ENCODE measurements at regions not wholly inside any gene's neighbourhood (a gene's known extent, or its start where the extent isn't known, plus 50 kb on each side); places are given as distances from the start of the nearest gene placed in this dataset.

DNA sequence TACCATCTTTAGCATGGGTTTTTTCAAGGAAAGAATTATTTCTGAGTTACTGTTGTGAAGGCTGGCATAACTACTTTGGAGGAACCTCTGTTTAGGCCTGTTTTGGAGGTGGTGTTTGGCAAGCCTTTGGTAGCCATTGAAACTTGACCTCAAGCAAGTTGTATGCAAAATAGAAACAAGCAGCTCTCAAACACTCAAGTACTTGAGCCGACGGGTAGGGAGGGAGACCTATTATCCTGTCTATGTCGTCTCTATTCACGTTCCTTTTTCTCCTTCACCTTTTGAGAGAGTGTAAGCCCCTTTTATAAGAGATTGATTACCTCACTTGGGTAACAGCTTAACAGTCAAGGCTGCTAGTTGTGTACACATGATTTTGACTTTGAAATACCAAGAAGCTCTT lies 878.3 kb upstream of the CXADR start:
- TF ChIP-seq, protein P1, sequence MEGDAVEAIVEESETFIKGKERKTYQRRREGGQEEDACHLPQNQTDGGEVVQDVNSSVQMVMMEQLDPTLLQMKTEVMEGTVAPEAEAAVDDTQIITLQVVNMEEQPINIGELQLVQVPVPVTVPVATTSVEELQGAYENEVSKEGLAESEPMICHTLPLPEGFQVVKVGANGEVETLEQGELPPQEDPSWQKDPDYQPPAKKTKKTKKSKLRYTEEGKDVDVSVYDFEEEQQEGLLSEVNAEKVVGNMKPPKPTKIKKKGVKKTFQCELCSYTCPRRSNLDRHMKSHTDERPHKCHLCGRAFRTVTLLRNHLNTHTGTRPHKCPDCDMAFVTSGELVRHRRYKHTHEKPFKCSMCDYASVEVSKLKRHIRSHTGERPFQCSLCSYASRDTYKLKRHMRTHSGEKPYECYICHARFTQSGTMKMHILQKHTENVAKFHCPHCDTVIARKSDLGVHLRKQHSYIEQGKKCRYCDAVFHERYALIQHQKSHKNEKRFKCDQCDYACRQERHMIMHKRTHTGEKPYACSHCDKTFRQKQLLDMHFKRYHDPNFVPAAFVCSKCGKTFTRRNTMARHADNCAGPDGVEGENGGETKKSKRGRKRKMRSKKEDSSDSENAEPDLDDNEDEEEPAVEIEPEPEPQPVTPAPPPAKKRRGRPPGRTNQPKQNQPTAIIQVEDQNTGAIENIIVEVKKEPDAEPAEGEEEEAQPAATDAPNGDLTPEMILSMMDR (IDR thresholded peaks at IDR 0.05): no peak
- no peak for TF ChIP-seq POLR2A (IDR thresholded peaks at IDR 0.05)
- 39 to 47% methylated on average over 4 of the region's 4 CpGs for WGBS, 2 donors
- no peak for DNase-seq (ENCODE audit: low spot score in 2 of 2)
- no peak overlapping the region for H3K4me3 ChIP-seq (ENCODE audit: low read depth, poor library complexity, severe bottlenecking)
- intact Hi-C loops (cut with DNase I; ENCODE audit: low total_unique reads): no loop called here

DNA sequence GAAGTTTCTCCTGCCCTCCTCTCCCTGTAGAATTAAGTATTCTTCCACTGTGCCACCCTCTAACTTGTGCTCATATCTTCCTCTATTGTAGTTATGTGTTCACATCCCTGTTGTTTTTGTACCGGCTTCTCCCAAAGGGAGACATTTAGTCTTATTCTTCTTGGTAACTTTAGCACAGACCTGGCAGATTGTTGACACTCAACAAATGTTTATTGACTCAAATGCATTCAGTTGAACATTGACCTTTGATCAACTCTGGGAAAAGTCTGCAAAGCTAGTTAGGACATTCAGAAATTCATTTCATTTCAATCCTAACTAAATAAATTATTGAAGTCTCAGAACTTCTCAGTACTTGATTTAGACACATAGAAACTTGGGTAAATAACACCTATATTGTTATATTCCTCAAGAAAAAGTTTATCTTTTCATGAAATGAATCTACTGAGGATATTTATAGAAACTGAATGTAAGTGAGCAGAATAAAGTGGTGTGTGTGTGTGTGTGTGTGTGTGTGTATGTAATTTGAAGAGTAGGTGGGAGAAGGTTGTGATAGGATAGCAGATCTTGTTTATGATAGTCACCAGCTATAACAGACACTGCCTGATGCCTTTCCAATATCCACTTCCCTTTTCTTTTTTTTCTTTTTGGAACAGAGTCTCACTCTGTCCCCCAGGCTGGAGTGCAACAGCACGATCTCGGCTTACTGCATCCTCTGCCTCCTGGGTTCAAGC lies 872.4 kb upstream of the CXADR start:
- TF ChIP-seq POLR2A (IDR thresholded peaks at IDR 0.05): no peak
- TF ChIP-seq, protein P1 (IDR thresholded peaks at IDR 0.05): no peak
- WGBS, 2 donors: 91 to 96% methylated on average over 3 of the region's 3 CpGs
- H3K4me3 ChIP-seq (ENCODE audit: low read depth, poor library complexity, severe bottlenecking): no peak overlapping the region
- intact Hi-C loops (cut with DNase I; ENCODE audit: low total_unique reads): no loop called here
- no peak for DNase-seq (ENCODE audit: low spot score in 2 of 2)

DNA sequence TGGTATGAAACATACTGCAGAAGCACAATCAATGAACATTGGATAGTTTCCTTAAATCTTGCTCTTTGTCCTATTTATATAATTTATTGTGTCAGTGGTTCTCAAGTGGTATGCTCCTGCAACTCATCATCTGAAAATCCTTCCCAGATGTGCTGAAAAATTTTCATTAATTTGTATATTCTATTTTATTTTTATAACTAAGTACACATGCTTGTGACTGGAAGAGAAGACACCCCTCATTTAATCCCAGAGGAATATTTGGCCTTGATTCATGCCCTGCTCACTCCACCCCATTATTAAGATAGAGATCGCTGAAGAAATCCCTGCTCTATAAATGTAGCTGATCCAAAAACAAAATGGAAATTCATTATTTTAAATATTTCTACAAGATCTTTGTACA lies 870.5 kb upstream of the CXADR start:
- 53 to 67% methylated on average over 1 of the region's 1 CpG for WGBS, 2 donors
- H3K4me3 ChIP-seq (ENCODE audit: low read depth, poor library complexity, severe bottlenecking): no peak overlapping the region
- DNase-seq (ENCODE audit: low spot score in 2 of 2): no peak
- no peak for TF ChIP-seq POLR2A (IDR thresholded peaks at IDR 0.05)
- TF ChIP-seq, protein P1 (IDR thresholded peaks at IDR 0.05): no peak
- intact Hi-C loops (cut with DNase I; ENCODE audit: low total_unique reads): no loop called here

DNA sequence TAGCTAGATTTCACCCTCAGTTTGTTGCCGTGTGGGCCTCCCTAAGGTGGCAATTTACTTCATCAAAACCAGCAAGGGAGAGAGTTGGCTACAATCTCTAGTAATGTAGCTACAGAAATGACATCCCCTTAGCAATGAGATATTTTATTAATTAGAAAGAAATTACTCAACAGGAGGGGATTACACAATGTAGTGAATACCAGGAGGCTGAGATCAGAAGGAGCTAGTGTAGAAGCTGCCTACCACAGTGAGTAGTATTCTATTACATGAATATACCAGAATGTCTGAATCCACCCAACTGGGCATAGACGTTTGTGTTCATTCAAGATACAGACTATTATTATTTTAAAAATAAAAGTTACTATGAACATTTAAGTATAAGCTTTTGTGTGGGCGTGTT lies 868.2 kb upstream of the CXADR start:
- TF ChIP-seq POLR2A (IDR thresholded peaks at IDR 0.05): no peak
- TF ChIP-seq, protein P1 (IDR thresholded peaks at IDR 0.05): no peak
- DNase-seq (ENCODE audit: low spot score in 2 of 2): no peak
- H3K4me3 ChIP-seq (ENCODE audit: low read depth, poor library complexity, severe bottlenecking): no peak overlapping the region
- 77 to 78% methylated on average over 3 of the region's 3 CpGs for WGBS, 2 donors
- intact Hi-C loops (cut with DNase I; ENCODE audit: low total_unique reads): no loop called here

DNA sequence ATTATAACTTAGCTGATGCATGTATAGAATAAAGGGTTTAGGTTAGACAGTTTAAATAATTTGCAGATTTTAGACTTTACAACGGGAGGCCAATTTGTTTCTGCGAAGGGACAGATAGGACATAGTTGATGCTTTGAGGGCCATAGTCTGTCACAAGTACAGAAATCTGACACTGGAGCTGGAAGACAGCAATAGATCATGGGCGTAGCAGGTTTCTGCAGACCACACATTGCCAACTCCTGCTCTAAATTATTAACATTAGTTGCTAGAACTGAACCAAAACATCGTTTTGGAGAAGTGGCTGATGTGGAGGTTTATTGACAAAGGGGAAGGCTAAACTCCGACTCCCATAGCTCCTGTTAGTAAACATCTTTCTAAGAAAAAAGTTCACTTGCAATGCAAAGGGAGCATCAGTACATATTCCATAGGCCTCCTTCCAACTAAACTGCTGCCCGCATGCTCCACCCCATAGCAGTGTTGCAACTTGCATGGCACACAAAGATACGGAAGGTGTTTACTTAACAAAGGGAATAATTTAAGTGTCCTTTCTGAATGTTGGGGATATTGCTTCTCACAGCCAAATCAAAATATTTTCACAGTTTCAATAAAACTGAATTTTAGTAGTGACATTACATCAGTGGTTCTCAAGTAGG lies 862.0 kb upstream of the CXADR start:
- DNase-seq (ENCODE audit: low spot score in 2 of 2): no peak
- intact Hi-C loops (cut with DNase I; ENCODE audit: low total_unique reads): no loop called here
- H3K4me3 ChIP-seq (ENCODE audit: low read depth, poor library complexity, severe bottlenecking): no peak overlapping the region
- TF ChIP-seq, protein P1 (IDR thresholded peaks at IDR 0.05): no peak
- no peak for TF ChIP-seq POLR2A (IDR thresholded peaks at IDR 0.05)
- 50 to 54% methylated on average over 7 of the region's 7 CpGs for WGBS, 2 donors
